ENCODE measurements at regions not wholly inside any gene's neighbourhood (a gene's known extent, or its start where the extent isn't known, plus 50 kb on each side); places are given as distances from the start of the nearest gene placed in this dataset.

DNA sequence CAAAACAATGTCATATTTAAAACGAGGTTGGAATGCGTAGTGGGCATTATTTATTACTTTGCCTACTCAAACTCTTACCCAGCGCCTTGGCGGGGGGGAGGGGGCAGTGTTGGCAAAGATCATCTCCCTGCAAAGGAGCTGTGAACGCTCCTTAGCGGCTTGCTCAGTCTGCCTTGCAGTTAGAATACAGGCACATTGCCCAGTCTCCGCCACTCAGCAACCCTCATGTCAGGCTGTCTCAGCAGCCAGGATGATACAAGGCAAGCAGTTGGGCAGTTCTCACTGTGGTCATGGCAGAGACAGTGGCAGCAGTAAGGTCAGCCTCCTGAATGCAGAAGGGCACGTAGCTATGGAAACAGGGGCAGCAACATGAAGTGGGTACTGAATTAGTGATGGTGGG is 170.4 kb upstream of the KCNK2 start:
- no peak overlapping the region for H3K27ac Mint-ChIP-seq
- no peaks in the 10 kb centered on the region for H3K27me3 Mint-ChIP-seq (ENCODE audit: low read depth)
- ATAC-seq, result no peak
- peaks cover 3% of the 10 kb centered on the region for H3K4me1 Mint-ChIP-seq
- TF ChIP-seq, protein P1, sequence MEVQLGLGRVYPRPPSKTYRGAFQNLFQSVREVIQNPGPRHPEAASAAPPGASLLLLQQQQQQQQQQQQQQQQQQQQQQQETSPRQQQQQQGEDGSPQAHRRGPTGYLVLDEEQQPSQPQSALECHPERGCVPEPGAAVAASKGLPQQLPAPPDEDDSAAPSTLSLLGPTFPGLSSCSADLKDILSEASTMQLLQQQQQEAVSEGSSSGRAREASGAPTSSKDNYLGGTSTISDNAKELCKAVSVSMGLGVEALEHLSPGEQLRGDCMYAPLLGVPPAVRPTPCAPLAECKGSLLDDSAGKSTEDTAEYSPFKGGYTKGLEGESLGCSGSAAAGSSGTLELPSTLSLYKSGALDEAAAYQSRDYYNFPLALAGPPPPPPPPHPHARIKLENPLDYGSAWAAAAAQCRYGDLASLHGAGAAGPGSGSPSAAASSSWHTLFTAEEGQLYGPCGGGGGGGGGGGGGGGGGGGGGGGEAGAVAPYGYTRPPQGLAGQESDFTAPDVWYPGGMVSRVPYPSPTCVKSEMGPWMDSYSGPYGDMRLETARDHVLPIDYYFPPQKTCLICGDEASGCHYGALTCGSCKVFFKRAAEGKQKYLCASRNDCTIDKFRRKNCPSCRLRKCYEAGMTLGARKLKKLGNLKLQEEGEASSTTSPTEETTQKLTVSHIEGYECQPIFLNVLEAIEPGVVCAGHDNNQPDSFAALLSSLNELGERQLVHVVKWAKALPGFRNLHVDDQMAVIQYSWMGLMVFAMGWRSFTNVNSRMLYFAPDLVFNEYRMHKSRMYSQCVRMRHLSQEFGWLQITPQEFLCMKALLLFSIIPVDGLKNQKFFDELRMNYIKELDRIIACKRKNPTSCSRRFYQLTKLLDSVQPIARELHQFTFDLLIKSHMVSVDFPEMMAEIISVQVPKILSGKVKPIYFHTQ (CRISPR knock-in tag; IDR thresholded peaks at IDR 0.05), result no peak
- TF ChIP-seq NFE2L1 (CRISPR knock-in tag; IDR thresholded peaks at IDR 0.05), result no peak
- TF ChIP-seq, protein P2, sequence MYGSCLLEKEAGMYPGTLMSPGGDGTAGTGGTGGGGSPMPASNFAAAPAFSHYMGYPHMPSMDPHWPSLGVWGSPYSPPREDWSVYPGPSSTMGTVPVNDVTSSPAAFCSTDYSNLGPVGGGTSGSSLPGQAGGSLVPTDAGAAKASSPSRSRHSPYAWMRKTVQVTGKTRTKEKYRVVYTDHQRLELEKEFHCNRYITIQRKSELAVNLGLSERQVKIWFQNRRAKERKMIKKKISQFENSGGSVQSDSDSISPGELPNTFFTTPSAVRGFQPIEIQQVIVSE (CRISPR knock-in tag; IDR thresholded peaks at IDR 0.05; ENCODE audit: borderline replicate concordance), result no peak
- TF ChIP-seq, protein P3, sequence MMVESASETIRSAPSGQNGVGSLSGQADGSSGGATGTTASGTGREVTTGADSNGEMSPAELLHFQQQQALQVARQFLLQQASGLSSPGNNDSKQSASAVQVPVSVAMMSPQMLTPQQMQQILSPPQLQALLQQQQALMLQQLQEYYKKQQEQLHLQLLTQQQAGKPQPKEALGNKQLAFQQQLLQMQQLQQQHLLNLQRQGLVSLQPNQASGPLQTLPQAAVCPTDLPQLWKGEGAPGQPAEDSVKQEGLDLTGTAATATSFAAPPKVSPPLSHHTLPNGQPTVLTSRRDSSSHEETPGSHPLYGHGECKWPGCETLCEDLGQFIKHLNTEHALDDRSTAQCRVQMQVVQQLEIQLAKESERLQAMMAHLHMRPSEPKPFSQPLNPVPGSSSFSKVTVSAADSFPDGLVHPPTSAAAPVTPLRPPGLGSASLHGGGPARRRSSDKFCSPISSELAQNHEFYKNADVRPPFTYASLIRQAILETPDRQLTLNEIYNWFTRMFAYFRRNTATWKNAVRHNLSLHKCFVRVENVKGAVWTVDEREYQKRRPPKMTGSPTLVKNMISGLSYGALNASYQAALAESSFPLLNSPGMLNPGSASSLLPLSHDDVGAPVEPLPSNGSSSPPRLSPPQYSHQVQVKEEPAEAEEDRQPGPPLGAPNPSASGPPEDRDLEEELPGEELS (CRISPR knock-in tag; IDR thresholded peaks at IDR 0.05), result no peak
- TF ChIP-seq, protein P4, sequence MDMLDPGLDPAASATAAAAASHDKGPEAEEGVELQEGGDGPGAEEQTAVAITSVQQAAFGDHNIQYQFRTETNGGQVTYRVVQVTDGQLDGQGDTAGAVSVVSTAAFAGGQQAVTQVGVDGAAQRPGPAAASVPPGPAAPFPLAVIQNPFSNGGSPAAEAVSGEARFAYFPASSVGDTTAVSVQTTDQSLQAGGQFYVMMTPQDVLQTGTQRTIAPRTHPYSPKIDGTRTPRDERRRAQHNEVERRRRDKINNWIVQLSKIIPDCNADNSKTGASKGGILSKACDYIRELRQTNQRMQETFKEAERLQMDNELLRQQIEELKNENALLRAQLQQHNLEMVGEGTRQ (CRISPR knock-in tag; IDR thresholded peaks at IDR 0.05), result no peak
- TF ChIP-seq, protein P5, sequence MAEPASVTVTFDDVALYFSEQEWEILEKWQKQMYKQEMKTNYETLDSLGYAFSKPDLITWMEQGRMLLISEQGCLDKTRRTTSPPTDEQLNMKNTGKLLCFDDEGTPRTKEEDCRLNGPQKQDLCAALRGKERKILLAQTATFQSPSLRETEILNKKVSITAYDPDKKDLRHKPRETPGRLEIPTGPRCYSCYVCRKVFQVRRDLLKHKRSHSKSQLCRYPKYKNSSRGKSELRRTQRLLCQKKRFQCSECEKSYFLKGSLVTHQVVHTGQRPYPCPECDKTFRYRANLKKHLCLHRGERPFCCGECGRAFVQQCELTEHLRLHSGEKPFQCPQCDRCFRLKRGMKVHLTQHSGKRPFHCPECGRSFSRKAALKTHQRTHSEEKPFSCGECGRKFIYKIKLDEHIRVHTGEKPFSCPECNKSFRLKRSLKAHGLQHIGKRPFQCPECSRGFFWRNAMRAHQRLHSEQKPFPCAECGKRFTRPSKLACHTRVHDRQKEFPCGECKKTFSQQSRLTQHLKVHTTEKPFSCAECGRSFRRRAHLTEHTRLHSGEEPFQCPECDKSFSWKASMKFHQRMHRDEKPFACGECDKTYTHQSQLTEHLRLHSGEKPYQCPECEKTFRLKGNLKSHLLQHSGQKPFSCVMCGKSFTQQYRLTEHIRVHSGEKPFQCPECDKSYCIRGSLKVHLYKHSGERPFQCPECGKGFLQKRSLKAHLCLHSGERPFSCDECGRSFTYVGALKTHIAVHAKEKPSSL (CRISPR knock-in tag; conservative IDR thresholded peaks at IDR 0.05), result no peak
- no peak for TF ChIP-seq ELF4 (CRISPR knock-in tag; IDR thresholded peaks at IDR 0.05; ENCODE audit: low read depth)
- TF ChIP-seq ZNF219 (CRISPR knock-in tag; IDR thresholded peaks at IDR 0.05; ENCODE audit: borderline replicate concordance), result no peak
- TF ChIP-seq, protein P6, sequence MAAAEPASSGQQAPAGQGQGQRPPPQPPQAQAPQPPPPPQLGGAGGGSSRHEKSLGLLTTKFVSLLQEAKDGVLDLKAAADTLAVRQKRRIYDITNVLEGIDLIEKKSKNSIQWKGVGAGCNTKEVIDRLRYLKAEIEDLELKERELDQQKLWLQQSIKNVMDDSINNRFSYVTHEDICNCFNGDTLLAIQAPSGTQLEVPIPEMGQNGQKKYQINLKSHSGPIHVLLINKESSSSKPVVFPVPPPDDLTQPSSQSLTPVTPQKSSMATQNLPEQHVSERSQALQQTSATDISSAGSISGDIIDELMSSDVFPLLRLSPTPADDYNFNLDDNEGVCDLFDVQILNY (CRISPR knock-in tag; IDR thresholded peaks at IDR 0.05), result no peak
- TF ChIP-seq ZNF423 (CRISPR knock-in tag; IDR thresholded peaks at IDR 0.05), result no peak
- H3K9me3 Mint-ChIP-seq, result no peaks in the 10 kb centered on the region
- CTCF ChIA-PET, result no interaction called here
- DNase-seq (ENCODE audit: low spot score), result no peak
- POLR2A ChIA-PET, result no interaction called here
- no peak overlapping the region for H3K4me3 Mint-ChIP-seq
- H3K36me3 Mint-ChIP-seq, result no peaks in the 10 kb centered on the region

DNA sequence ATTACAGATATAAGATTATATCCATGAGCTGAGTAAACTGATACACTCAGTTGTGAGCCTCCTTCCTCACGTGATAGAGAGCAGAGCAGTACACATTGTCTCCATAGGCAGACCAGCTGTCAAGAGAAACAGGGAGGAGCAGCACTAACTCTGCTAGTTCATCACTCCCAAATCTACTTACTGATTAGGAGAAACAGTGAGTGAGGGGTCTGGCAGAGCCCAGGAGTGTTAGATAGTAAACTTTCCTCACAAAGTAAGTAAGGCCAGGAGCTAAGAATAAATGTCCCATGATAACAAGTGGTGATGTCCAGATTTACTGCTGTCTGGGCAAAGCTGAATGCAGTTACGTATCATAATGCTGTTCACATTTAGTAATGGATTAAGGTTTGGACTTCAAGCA is 168.6 kb upstream of the KCNK2 start:
- ATAC-seq (no peak), DNase-seq (ENCODE audit: low spot score) (no peak)
- POLR2A ChIA-PET, result no interaction called here
- H3K36me3 Mint-ChIP-seq, result no peaks in the 10 kb centered on the region
- TF ChIP-seq, protein P6 (CRISPR knock-in tag; IDR thresholded peaks at IDR 0.05), result no peak
- TF ChIP-seq, protein P5 (CRISPR knock-in tag; conservative IDR thresholded peaks at IDR 0.05), result no peak
- TF ChIP-seq MXD4 (CRISPR knock-in tag; IDR thresholded peaks at IDR 0.05; ENCODE audit: borderline replicate concordance) (no peak), PRRX2 (CRISPR knock-in tag; IDR thresholded peaks at IDR 0.05) (no peak), TP53 (CRISPR knock-in tag; IDR thresholded peaks at IDR 0.05) (no peak), MYBL2 (CRISPR knock-in tag; IDR thresholded peaks at IDR 0.05) (no peak), EMX1 (CRISPR knock-in tag; IDR thresholded peaks at IDR 0.05) (no peak), SMAD3 (CRISPR knock-in tag; IDR thresholded peaks at IDR 0.05; ENCODE audit: borderline replicate concordance) (no peak), ESRRA (CRISPR knock-in tag; IDR thresholded peaks at IDR 0.05; ENCODE audit: borderline replicate concordance) (no peak)
- TF ChIP-seq, protein P7, sequence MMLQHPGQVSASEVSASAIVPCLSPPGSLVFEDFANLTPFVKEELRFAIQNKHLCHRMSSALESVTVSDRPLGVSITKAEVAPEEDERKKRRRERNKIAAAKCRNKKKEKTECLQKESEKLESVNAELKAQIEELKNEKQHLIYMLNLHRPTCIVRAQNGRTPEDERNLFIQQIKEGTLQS (CRISPR knock-in tag; conservative IDR thresholded peaks at IDR 0.05), result no peak
- TF ChIP-seq, protein P8, sequence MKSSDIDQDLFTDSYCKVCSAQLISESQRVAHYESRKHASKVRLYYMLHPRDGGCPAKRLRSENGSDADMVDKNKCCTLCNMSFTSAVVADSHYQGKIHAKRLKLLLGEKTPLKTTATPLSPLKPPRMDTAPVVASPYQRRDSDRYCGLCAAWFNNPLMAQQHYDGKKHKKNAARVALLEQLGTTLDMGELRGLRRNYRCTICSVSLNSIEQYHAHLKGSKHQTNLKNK (CRISPR knock-in tag; IDR thresholded peaks at IDR 0.05), result no peak
- TF ChIP-seq, protein P2 (CRISPR knock-in tag; IDR thresholded peaks at IDR 0.05; ENCODE audit: borderline replicate concordance), result no peak
- H3K4me1 Mint-ChIP-seq, result peaks cover 9% of the 10 kb centered on the region
- CTCF ChIA-PET, result no interaction called here
- H3K27ac Mint-ChIP-seq, result no peak overlapping the region
- H3K4me3 Mint-ChIP-seq, result no peak overlapping the region
- H3K27me3 Mint-ChIP-seq (ENCODE audit: low read depth), result no peaks in the 10 kb centered on the region
- no peaks in the 10 kb centered on the region for H3K9me3 Mint-ChIP-seq

Data from WTC11 (cell line).